Activated naive CD4-positive, alpha-beta T cell treated with anti-CD3 and anti-CD28 coated beads for 36 hours (primary cell): ENCODE measurements at regions not wholly inside any gene's neighbourhood (a gene's known extent, or its start where the extent isn't known, plus 50 kb on each side); places are given as distances from the start of the nearest gene placed in this dataset.
"Not testable (repeated sequence)": the region's sequence is repeated elsewhere in the genome, so short reads cannot be mapped to it uniquely, and the experiment has no call there.

Experiments used
- CTCF ChIA-PET: fragments of 350-600 bp; sonication (Branson Sonifier 250); formaldehyde crosslinking; loops from one replicate; lab custom pipeline; 2021; ENCODE audit warnings: antibody characterized with exemption; lab: Charles Lee
- DNase-seq: peaks from one replicate; pipeline ENCODE4 v3.0.0-alpha.2; 2020
- H3K27ac Mint-ChIP-seq: one replicate; pipeline ENCODE4 v1.8.0; 2021; ENCODE audit warnings: mild to moderate bottlenecking, mixed read lengths
- H3K27me3 Mint-ChIP-seq: one replicate; pipeline ENCODE4 v1.8.0; 2021; ENCODE audit warnings: low read depth, mixed read lengths
- H3K36me3 Mint-ChIP-seq: one replicate; pipeline ENCODE4 v1.8.0; 2021; ENCODE audit warnings: low read depth, mixed read lengths
- H3K4me1 Mint-ChIP-seq: one replicate; pipeline ENCODE4 v1.8.0; 2021; ENCODE audit warnings: low read depth, mixed read lengths
- H3K4me3 Mint-ChIP-seq: one replicate; pipeline ENCODE4 v1.8.0; 2021; ENCODE audit warnings: mild to moderate bottlenecking, moderate library complexity, mixed read lengths
- H3K9me3 Mint-ChIP-seq: one replicate; pipeline ENCODE4 v1.8.0; 2021; ENCODE audit warnings: mixed read lengths
- intact Hi-C: fragments of 100-400 bp; cut with micrococcal nuclease; formaldehyde crosslinking; loops from one replicate; pipeline ENCODE4 v1.15.1; 2023

GRCh38 chr2:38496927-38497669 lies 105.6 kb downstream of the HNRNPLL start:
- DNase-seq, result no peak
- no peak overlapping the region for H3K4me3 Mint-ChIP-seq
- no peaks in the 10 kb centered on the region for H3K36me3 Mint-ChIP-seq
- no peaks in the 10 kb centered on the region for H3K4me1 Mint-ChIP-seq
- intact Hi-C loops, result no loop called here
- H3K27me3 Mint-ChIP-seq, result peaks cover 5% of the 10 kb centered on the region
- CTCF ChIA-PET, result interaction anchor here (4.5 kb wide), 1 partner anchor 12 kb away, joined by 20 read pairs; no protein-coding TSS in a partner anchor
- no peaks in the 10 kb centered on the region for H3K9me3 Mint-ChIP-seq
- no peak overlapping the region for H3K27ac Mint-ChIP-seq

- no peaks in the 10 kb centered on the region for H3K36me3 Mint-ChIP-seq
- DNase-seq, result no peak
- no peak overlapping the region for H3K27ac Mint-ChIP-seq
- H3K9me3 Mint-ChIP-seq, result no peaks in the 10 kb centered on the region
- CTCF ChIA-PET, result interaction anchor here (4.5 kb wide), 1 partner anchor 13 kb away, joined by 20 read pairs; no protein-coding TSS in a partner anchor
- no peak overlapping the region for H3K4me3 Mint-ChIP-seq
- H3K4me1 Mint-ChIP-seq, result no peaks in the 10 kb centered on the region
- peaks cover 4% of the 10 kb centered on the region for H3K27me3 Mint-ChIP-seq
- intact Hi-C loops, result no loop called here
These were observed 106.8 kb downstream of the HNRNPLL start for GRCh38 chr2:38495880-38496279.

- CTCF ChIA-PET, result interaction anchor here (1.0 to 1.4 kb wide), 2 partner anchors 11 to 14 kb away, joined by 3 to 4 read pairs; no protein-coding TSS in a partner anchor
- no peaks in the 10 kb centered on the region for H3K36me3 Mint-ChIP-seq
- no peaks in the 10 kb centered on the region for H3K4me1 Mint-ChIP-seq
- H3K9me3 Mint-ChIP-seq, result no peaks in the 10 kb centered on the region
- H3K27ac Mint-ChIP-seq, result no peak overlapping the region
- H3K27me3 Mint-ChIP-seq, result no peaks in the 10 kb centered on the region
- no peak for DNase-seq
- intact Hi-C loops, result no loop called here
- no peak overlapping the region for H3K4me3 Mint-ChIP-seq
These were observed 108.3 kb downstream of the HNRNPLL start for GRCh38 chr2:38494394-38494793.

GRCh38 chr2:38492042-38492615 lies 110.6 kb downstream of the HNRNPLL start:
- intact Hi-C loops, result no loop called here
- Mint-ChIP-seq H3K4me1 (no peaks in the 10 kb centered on the region), H3K27me3 (no peaks in the 10 kb centered on the region), H3K36me3 (no peaks in the 10 kb centered on the region), H3K9me3 (no peaks in the 10 kb centered on the region), H3K27ac (no peak overlapping the region), H3K4me3 (no peak overlapping the region)
- no peak for DNase-seq
- CTCF ChIA-PET, result no interaction called here

- Mint-ChIP-seq H3K4me3 (no peak overlapping the region), H3K36me3 (no peaks in the 10 kb centered on the region), H3K9me3 (no peaks in the 10 kb centered on the region), H3K27me3 (no peaks in the 10 kb centered on the region), H3K27ac (no peak overlapping the region), H3K4me1 (no peaks in the 10 kb centered on the region)
- CTCF ChIA-PET, result no interaction called here
- no peak for DNase-seq
- intact Hi-C loops, result no loop called here
These were observed 111.3 kb downstream of the HNRNPLL start for GRCh38 chr2:38491436-38491835.

GRCh38 chr2:38489846-38490245 lies 112.8 kb upstream of the ATL2 start:
- no peaks in the 10 kb centered on the region for H3K27me3 Mint-ChIP-seq
- no peaks in the 10 kb centered on the region for H3K36me3 Mint-ChIP-seq
- H3K9me3 Mint-ChIP-seq, result no peaks in the 10 kb centered on the region
- CTCF ChIA-PET, result no interaction called here
- no peaks in the 10 kb centered on the region for H3K4me1 Mint-ChIP-seq
- H3K27ac Mint-ChIP-seq, result no peak overlapping the region
- no peak for DNase-seq
- no peak overlapping the region for H3K4me3 Mint-ChIP-seq
- intact Hi-C loops, result no loop called here

GRCh38 chr2:38487852-38488251 lies 110.8 kb upstream of the ATL2 start:
- Mint-ChIP-seq H3K36me3 (no peaks in the 10 kb centered on the region), H3K4me3 (no peak overlapping the region), H3K9me3 (no peaks in the 10 kb centered on the region), H3K27me3 (no peaks in the 10 kb centered on the region), H3K27ac (no peak overlapping the region), H3K4me1 (no peaks in the 10 kb centered on the region)
- intact Hi-C loops, result no loop called here
- DNase-seq, result no peak
- CTCF ChIA-PET, result interaction anchor here (1.0 kb wide), 1 partner anchor 20 kb away, joined by 3 read pairs; no protein-coding TSS in a partner anchor

- CTCF ChIA-PET, result interaction anchor here (0.6 kb wide), 1 partner anchor 504 kb away, joined by 3 read pairs; no protein-coding TSS in a partner anchor
- no peaks in the 10 kb centered on the region for H3K36me3 Mint-ChIP-seq
- no peak for DNase-seq
- no peak overlapping the region for H3K4me3 Mint-ChIP-seq
- H3K27ac Mint-ChIP-seq, result no peak overlapping the region
- H3K27me3 Mint-ChIP-seq, result no peaks in the 10 kb centered on the region
- no peaks in the 10 kb centered on the region for H3K4me1 Mint-ChIP-seq
- H3K9me3 Mint-ChIP-seq, result peaks cover 4% of the 10 kb centered on the region
- intact Hi-C loops, result no loop called here
These were observed 109.3 kb upstream of the ATL2 start for GRCh38 chr2:38486213-38487026.

GRCh38 chr2:38485734-38486133 lies 108.7 kb upstream of the ATL2 start:
- Mint-ChIP-seq H3K36me3 (no peaks in the 10 kb centered on the region), H3K27ac (no peak overlapping the region), H3K4me1 (no peaks in the 10 kb centered on the region), H3K27me3 (no peaks in the 10 kb centered on the region), H3K4me3 (no peak overlapping the region), H3K9me3 (peaks cover 9% of the 10 kb centered on the region)
- CTCF ChIA-PET, result interaction anchor here (0.6 kb wide), 1 partner anchor 503 kb away, joined by 3 read pairs; no protein-coding TSS in a partner anchor
- DNase-seq, result no peak
- intact Hi-C loops, result no loop called here

GRCh38 chr2:38484957-38485356 lies 107.9 kb upstream of the ATL2 start:
- Mint-ChIP-seq H3K9me3 (peaks cover 17% of the 10 kb centered on the region), H3K36me3 (peaks cover 1% of the 10 kb centered on the region), H3K27me3 (no peaks in the 10 kb centered on the region), H3K27ac (no peak overlapping the region), H3K4me3 (no peak overlapping the region), H3K4me1 (no peaks in the 10 kb centered on the region)
- intact Hi-C loops, result no loop called here
- DNase-seq, result no peak
- CTCF ChIA-PET, result no interaction called here

GRCh38 chr2:38483776-38484501 lies 106.9 kb upstream of the ATL2 start:
- intact Hi-C loops, result no loop called here
- no peak overlapping the region for H3K4me3 Mint-ChIP-seq
- CTCF ChIA-PET, result interaction anchor here (0.7 kb wide), 1 partner anchor 128 kb away, joined by 3 read pairs; no protein-coding TSS in a partner anchor
- no peak for DNase-seq
- H3K9me3 Mint-ChIP-seq, result peaks cover 21% of the 10 kb centered on the region
- H3K27ac Mint-ChIP-seq, result no peak overlapping the region
- no peaks in the 10 kb centered on the region for H3K4me1 Mint-ChIP-seq
- H3K36me3 Mint-ChIP-seq, result peaks cover 1% of the 10 kb centered on the region
- H3K27me3 Mint-ChIP-seq, result no peaks in the 10 kb centered on the region

GRCh38 chr2:38482710-38483109 lies 105.6 kb upstream of the ATL2 start:
- H3K27ac Mint-ChIP-seq, DNase-seq, CTCF ChIA-PET, intact Hi-C loops, H3K36me3 Mint-ChIP-seq, H3K4me3 Mint-ChIP-seq, H3K27me3 Mint-ChIP-seq, H3K4me1 Mint-ChIP-seq: not testable (repeated sequence)
- H3K9me3 Mint-ChIP-seq, result peaks cover 21% of the 10 kb centered on the region
